ENCODE measurements at regions not wholly inside any gene's neighbourhood (a gene's known extent, or its start where the extent isn't known, plus 50 kb on each side); places are given as distances from the start of the nearest gene placed in this dataset.
A peak's percentile ranks its signal among the peaks of the same experiment; 100 is the strongest.

- no peak for DNase-seq (ENCODE audit: low read depth, low spot score)
Measured at GRCh38 chr16:64416216-64417005, 705.5 kb downstream of the CDH11 start.

DNA sequence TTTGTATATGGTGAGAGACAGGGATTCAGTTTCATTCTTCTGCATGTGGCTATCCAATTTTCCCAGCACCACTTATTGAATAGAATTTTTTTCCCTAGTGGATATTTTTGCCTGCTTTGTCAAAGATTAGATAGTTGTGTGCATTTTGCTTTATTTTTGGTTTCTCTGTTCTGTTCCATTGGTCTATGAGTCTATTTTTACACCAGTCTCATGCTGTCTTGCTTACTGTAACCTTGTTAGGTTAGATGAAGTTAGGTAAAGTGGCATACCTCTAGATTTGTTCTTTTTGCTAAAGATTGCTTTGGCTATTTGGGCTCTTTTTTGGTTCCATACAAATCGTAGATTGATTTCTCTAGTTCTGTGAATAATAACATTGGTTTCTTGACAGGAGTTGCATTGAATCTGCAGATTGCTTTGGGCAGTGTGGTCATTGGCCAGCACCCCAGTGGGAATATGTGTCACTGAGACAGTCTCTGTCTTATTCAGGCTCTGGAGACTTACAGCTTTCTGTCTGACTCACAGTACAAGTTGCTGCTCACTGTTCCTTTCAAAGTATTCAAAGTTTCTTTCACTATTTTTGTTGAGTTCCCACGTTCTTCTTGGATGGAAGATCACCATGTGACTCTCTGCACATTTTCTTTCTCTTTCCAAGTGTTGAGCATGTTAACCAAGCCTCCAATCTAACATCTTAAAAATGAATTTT lies 709.1 kb downstream of the CDH11 start:
- DNase-seq (ENCODE audit: low read depth, low spot score): no peak

DNA sequence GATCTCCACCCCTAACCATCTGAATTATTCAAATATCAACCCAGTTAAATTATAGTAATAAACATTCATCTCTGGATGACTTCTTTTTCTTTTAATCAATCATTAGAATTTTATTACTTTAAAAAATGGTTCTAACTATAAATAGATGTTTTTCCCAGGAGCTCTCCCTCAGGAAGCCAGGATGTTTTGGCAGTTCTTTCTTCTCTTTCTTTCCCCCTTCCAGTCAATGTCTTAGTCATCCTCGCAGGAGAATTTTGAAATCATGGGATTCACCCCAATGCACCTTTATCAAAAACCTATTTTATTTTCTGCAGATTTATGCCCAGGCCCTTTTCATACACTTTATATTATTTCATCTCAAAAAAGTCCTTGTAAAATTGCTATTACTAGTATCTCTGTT lies 711.6 kb downstream of the CDH11 start:
- DNase-seq (ENCODE audit: low read depth, low spot score): no peak

DNA sequence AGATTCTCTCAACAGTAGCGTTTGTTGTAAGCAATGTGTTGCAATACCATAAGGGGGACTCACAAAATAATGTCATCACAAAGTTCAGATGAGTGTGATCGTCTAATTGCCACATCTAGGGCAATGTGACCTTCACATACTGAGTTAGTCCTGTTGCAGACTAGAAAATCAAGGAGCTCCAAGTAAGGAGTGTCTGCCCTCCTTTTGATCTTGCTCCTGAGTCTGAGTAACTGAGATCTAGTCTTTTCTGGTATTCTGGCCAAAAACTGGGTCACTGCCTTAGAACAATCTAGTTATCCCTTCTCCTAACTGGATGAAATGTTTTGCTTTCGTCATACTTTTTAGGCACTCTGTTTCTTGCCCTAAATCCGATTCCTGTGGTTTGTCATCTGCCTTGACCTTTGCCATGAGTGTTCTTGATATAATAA lies 712.1 kb downstream of the CDH11 start:
- no peak for DNase-seq (ENCODE audit: low read depth, low spot score)

DNA sequence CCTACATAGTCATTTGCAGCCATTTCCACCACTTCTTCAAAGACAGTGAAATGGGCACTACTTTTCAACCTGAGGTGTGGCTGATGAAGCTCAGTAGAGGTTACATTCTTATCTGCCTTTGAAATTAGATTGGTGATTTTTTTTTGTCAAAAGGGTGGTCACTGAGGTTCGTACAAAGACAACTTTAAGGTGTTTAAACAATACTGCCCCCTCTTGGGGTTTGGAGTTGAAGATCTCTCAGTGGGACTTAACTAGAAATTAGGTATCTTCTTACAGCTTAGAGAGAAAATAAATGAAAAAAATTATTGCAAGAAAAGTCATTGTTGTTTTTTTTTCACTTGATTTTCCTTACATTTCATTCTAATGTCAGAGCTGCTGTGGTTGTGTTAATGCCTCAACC lies 713.2 kb downstream of the CDH11 start:
- no peak for DNase-seq (ENCODE audit: low read depth, low spot score)

- DNase-seq (ENCODE audit: low read depth, low spot score): no peak
Measured at GRCh38 chr16:64406770-64407181, 715.1 kb downstream of the CDH11 start.

DNA sequence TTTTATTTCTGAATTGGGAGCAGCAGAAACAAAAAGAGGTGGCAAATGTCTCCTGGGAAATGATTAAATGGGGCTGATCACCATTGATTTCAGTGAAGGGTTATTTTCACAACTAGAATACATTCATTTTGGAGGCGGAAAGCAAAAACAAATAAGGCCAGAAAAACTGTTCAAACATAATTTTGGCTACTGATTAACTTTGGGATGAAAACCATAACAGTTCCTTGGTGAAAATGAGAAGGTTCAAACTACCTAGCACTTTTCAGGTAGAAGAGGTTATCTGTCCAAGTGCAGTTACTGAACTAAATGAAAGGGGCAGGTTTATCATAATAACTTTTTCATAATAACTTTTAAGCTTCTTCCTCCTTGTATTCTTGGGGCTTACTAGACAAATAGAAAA lies 718.5 kb downstream of the CDH11 start:
- DNase-seq (ENCODE audit: low read depth, low spot score): no peak

- no peak for DNase-seq (ENCODE audit: low read depth, low spot score)
Measured at GRCh38 chr16:64398793-64399192, 723.1 kb downstream of the CDH11 start.

DNA sequence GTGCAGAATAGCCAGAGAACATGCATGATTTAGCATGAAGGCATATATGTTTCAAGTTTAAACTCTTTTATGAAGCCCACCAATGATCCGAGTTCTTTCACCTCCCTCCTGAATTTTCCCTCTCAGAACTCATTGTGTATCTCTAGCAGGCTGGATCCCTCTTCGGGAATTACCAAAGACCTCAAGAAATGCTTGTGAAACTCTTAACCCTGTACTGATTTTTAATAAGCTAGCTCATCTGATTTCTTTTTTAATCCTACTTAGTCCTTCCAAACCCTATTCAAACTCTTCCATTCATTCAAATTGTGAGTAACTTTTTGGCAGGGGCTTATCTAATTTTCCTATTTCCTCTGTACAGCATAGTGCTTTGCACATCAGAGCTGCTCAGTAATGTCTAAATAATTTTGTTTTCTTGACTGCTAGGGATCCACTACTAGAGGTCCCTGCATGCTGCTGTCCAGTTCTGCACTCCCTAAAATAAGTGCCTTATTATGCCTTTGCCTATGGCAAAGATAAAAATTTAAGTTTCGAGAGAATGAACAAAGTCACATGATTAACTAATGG lies 723.8 kb downstream of the CDH11 start:
- DNase-seq (ENCODE audit: low read depth, low spot score): peak; percentile 19

GRCh38 chr16:64397042-64397441 lies 724.8 kb downstream of the CDH11 start:
- DNase-seq (ENCODE audit: low read depth, low spot score): no peak

DNA sequence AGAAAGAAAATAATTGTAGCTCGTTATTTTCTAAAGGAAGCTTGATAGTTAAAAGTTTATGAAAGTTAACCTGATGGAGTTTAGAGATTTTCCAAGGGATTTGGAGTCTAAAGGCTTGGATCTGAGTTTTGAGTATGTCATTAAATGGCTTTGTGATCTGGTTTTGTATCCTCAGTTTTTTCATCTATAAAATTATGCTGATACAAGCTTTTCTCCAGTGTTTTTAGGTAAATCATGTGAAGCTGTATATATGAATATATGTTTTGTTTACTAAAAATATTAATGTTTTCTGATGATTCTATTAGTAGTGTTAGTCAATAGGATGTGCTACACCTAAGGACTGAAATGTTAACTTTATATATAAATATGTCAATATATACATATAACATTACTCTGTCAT lies 727.8 kb downstream of the CDH11 start:
- no peak for DNase-seq (ENCODE audit: low read depth, low spot score)

GRCh38 chr16:64392456-64392855 lies 729.4 kb downstream of the CDH11 start:
- no peak for DNase-seq (ENCODE audit: low read depth, low spot score)

- DNase-seq (ENCODE audit: low read depth, low spot score): no peak
Measured at GRCh38 chr16:64391063-64391600, 730.7 kb downstream of the CDH11 start.

GRCh38 chr16:64390102-64390501 lies 731.8 kb downstream of the CDH11 start:
- DNase-seq (ENCODE audit: low read depth, low spot score): no peak

DNA sequence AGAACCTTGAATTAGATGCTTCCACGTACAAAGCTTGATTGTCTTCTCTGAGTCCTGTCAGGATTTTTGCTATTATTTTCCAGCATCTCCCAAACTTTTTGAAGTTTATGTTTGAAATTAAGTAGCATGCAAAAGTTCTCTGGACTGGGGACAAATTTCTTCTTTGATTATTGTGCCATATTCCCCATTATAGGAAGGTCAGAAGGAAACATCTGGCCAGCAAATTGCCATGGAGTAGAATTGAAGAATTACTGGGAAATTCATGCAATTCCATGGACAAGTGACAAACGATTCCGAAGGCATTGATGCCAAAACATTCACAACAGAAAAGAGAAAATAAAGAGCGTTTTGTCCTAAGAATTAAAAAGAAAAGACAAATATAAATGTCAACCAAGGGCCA lies 737.2 kb downstream of the CDH11 start:
- DNase-seq (ENCODE audit: low read depth, low spot score): no peak

DNA sequence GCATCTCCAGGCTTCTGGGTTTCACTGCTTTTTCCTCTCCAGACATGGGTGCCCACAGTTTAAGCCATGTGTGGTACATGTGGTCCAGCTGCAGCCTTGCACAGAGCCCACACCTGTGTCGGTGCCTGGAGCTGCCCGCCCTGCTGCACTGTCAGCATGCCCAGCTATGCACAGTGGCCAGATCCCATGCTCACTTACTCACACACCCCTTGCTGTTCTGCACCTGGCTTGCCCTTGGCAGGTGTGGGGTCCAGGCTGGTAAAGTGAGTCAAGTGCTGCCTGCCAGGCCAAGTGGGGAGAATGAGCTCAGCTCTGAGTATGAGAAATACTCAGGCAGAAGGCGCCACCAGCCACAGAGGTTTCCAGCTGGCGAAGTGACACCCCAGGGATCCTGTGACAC lies 739.9 kb downstream of the CDH11 start:
- no peak for DNase-seq (ENCODE audit: low read depth, low spot score)

GRCh38 chr16:64380751-64381150 lies 741.1 kb downstream of the CDH11 start:
- DNase-seq (ENCODE audit: low read depth, low spot score): no peak

- no peak for DNase-seq (ENCODE audit: low read depth, low spot score)
Measured at GRCh38 chr16:64375391-64375980, 746.4 kb downstream of the CDH11 start.

DNA sequence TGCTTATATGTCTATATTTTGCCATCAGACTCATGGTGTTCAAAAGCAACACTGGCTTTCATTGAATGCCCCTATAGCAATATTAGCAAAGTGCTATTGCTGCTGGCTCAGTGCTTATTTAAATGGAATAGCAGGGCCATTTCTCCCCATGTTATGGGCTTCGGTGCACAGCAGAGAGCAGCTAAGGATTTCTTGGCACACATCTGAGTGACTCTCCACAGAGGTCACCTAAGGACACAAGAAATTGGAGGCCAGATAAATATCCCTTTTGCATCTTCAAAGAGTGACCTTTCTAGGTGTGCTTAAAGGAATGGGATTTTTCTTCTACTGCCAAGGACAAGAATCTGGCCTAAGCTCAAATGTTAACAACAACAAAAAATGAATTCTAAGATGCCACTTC lies 751.8 kb downstream of the CDH11 start:
- no peak for DNase-seq (ENCODE audit: low read depth, low spot score)

DNA sequence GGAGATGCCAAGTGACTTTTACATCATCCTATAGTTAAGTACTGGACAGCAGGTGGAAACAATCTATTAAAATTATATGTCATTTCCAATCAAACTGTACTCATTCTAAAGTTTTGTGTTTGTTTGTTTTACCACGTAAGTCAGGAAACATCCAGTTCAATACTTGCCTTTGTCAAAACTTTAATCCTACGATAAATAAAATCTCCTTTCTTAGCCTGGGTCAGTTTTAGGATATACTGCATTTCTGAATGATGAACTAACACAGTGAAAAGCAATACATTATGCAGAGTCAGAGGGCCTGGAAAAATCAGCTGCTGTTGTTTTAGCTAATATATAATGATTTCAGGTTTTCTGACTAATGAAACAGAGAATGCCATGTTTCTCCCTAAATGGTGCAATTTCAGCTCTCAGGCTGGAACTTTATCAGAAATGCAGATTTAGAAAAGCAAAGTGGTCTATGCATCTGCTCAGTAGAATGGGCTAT lies 756.4 kb downstream of the CDH11 start:
- DNase-seq (ENCODE audit: low read depth, low spot score): no peak

DNA sequence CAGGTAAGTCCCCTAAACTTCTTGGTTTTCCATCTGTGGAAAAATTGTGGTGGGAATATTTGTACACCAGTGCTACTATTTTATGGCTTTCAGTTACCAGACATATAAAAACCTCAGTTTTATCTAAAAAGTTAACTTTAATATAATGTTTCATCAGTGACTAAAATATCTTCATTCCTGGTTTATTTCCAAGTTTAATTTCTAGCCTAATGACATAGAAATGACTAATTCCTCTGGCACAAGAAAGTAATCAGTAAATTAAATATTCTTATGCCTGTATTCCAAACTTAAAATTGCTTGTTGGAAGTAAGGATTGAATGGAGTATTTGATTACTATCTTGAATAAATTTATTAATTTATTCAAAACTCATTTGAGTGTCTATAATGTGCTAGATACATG lies 757.0 kb downstream of the CDH11 start:
- DNase-seq (ENCODE audit: low read depth, low spot score): no peak

DNA sequence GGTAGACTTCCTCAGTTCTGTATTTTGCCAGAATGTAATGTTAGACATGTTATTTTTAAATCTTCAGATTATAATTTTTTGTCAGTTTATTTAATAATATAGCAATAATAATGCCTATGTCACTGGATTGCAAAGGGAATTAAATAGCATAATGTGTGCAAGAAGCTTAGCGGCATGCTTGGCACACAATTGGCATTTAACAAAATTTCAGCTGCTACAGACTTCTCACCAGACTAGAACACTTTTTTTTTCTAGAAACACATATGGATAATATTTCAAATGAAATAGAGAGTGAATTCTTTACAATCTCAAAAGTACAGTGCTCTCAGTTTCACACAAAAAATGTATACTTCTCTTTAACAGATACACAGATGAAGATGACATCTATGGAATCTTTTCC lies 757.4 kb downstream of the CDH11 start:
- DNase-seq (ENCODE audit: low read depth, low spot score): no peak
